ENCODE measurements at regions not wholly inside any gene's neighbourhood (a gene's known extent, or its start where the extent isn't known, plus 50 kb on each side); places are given as distances from the start of the nearest gene placed in this dataset.
"Not testable (repeated sequence)": the region's sequence is repeated elsewhere in the genome, so short reads cannot be mapped to it uniquely, and the experiment has no call there.

DNA sequence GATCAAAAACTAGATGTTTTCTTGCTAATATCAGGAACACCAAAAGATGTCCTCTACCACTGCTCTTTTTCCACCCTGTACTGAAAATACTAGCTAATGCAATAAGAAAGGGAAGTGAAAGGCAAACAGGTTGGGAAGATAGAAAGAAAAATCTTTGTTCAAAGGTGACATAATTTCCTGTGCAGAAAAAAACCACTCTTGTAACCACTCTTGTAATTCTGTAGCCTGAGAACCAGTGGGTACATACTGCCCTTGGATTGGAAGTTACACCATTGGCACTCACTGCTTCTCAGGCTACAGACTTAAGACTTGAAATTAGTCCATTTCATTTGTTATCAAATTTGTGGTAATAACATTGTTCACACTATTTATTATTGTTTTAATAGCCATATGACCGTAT is 263.0 kb upstream of the TGIF2LX start:
- H3K79me2 ChIP-seq (ENCODE audit: insufficient read depth, low read length); H3K79me1 ChIP-seq (ENCODE audit: insufficient read depth, low read depth, low read length, poor library complexity, severe bottlenecking); H3K9me3 Mint-ChIP-seq; H3K23ac ChIP-seq (ENCODE audit: insufficient read length, low read depth, low read length); DNase-seq; H2BK20ac ChIP-seq (ENCODE audit: low read depth, low read length, poor library complexity, severe bottlenecking); H3K9me3 ChIP-seq (ENCODE audit: control insufficient read depth, low read depth, low read length); H2BK5ac ChIP-seq (ENCODE audit: insufficient read length, low read length); H3K36me3 Mint-ChIP-seq (ENCODE audit: insufficient read depth in 1 of 3, low read depth in 3 of 3); H3K4me3 Mint-ChIP-seq; H3K4me1 ChIP-seq (ENCODE audit: insufficient read depth, low read length); H4K8ac ChIP-seq (replicated peaks; ENCODE audit: insufficient read length, low read depth, low read length); H3K27me3 ChIP-seq (ENCODE audit: insufficient read depth, low read length); H3K9ac ChIP-seq (ENCODE audit: extremely low read depth, insufficient read length, low read length); H3K4ac ChIP-seq (ENCODE audit: low read depth, low read length); H3K56ac ChIP-seq (ENCODE audit: insufficient read length, low read depth, low read length); H3K18ac ChIP-seq (ENCODE audit: insufficient read length, low read depth, low read length); H3K23me2 ChIP-seq (ENCODE audit: insufficient read length, low read depth, low read length, poor library complexity, severe bottlenecking); H4K20me1 ChIP-seq (ENCODE audit: control insufficient read depth, insufficient read depth, insufficient read length); H2AK5ac ChIP-seq (ENCODE audit: insufficient read length, low read length); H3K27me3 Mint-ChIP-seq (ENCODE audit: low read depth); H3K27ac ChIP-seq (ENCODE audit: insufficient read length, low read depth, low read length); H4K91ac ChIP-seq (ENCODE audit: insufficient read length, low read depth, low read length); H3K14ac ChIP-seq (ENCODE audit: insufficient read depth, low read length); H2BK120ac ChIP-seq (ENCODE audit: low read depth, low read length, poor library complexity, severe bottlenecking); H4K5ac ChIP-seq (ENCODE audit: insufficient read length, low read depth, low read length); H3T11ph ChIP-seq (ENCODE audit: low read length); H3K27ac Mint-ChIP-seq; H3K4me1 Mint-ChIP-seq; H2BK15ac ChIP-seq (ENCODE audit: low read depth, low read length); H2AFZ ChIP-seq (ENCODE audit: low read length); H3K4me2 ChIP-seq (ENCODE audit: insufficient read depth, insufficient read length, low read length); H2BK12ac ChIP-seq (ENCODE audit: insufficient read length, low read depth, low read length): not testable (repeated sequence)
- no CpG with 5 or more reads among the region's 1 CpG for WGBS (ENCODE audit: extremely low coverage, insufficient read length, low lambda C conversion rate)

DNA sequence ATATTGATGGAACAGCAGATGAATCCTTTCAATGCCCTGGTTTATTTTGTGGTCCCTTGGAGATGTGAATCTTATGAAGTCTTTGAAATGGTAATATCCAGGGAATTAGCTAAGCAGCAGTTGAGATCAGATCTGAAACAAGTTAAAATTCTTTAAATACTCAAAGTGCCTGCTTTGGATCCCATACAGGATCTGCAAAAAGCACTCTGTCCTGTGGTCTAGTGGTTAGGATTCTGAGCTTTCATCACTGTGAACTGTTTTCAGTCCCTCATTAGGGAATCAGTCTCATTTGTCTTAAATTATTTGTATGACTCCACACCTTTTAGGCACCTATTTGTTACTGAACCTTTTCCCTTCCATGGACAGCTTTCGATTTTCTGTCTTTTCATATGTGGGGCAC is 215.2 kb upstream of the TGIF2LX start:
- not testable (repeated sequence) for H3K23me2 ChIP-seq (ENCODE audit: insufficient read length, low read depth, low read length, poor library complexity, severe bottlenecking); H3K79me2 ChIP-seq (ENCODE audit: insufficient read depth, low read length); H3K4me1 ChIP-seq (ENCODE audit: insufficient read depth, low read length); H2BK120ac ChIP-seq (ENCODE audit: low read depth, low read length, poor library complexity, severe bottlenecking); H3K56ac ChIP-seq (ENCODE audit: insufficient read length, low read depth, low read length); H4K8ac ChIP-seq (replicated peaks; ENCODE audit: insufficient read length, low read depth, low read length); H3K27me3 ChIP-seq (ENCODE audit: insufficient read depth, low read length); H3K4ac ChIP-seq (ENCODE audit: low read depth, low read length); H3K27me3 Mint-ChIP-seq (ENCODE audit: low read depth); H3K27ac Mint-ChIP-seq; H4K5ac ChIP-seq (ENCODE audit: insufficient read length, low read depth, low read length); DNase-seq; H3K4me3 Mint-ChIP-seq; H2BK5ac ChIP-seq (ENCODE audit: insufficient read length, low read length); H4K20me1 ChIP-seq (ENCODE audit: control insufficient read depth, insufficient read depth, insufficient read length); H3K27ac ChIP-seq (ENCODE audit: insufficient read length, low read depth, low read length); H3K79me1 ChIP-seq (ENCODE audit: insufficient read depth, low read depth, low read length, poor library complexity, severe bottlenecking); H3K23ac ChIP-seq (ENCODE audit: insufficient read length, low read depth, low read length); H2BK12ac ChIP-seq (ENCODE audit: insufficient read length, low read depth, low read length); H3K4me1 Mint-ChIP-seq; H2BK15ac ChIP-seq (ENCODE audit: low read depth, low read length); H3K36me3 Mint-ChIP-seq (ENCODE audit: insufficient read depth in 1 of 3, low read depth in 3 of 3); H3K4me2 ChIP-seq (ENCODE audit: insufficient read depth, insufficient read length, low read length); H3T11ph ChIP-seq (ENCODE audit: low read length); H2AK5ac ChIP-seq (ENCODE audit: insufficient read length, low read length); H3K18ac ChIP-seq (ENCODE audit: insufficient read length, low read depth, low read length); H2AFZ ChIP-seq (ENCODE audit: low read length); H3K14ac ChIP-seq (ENCODE audit: insufficient read depth, low read length); H3K9me3 ChIP-seq (ENCODE audit: control insufficient read depth, low read depth, low read length); H2BK20ac ChIP-seq (ENCODE audit: low read depth, low read length, poor library complexity, severe bottlenecking); H3K9ac ChIP-seq (ENCODE audit: extremely low read depth, insufficient read length, low read length); H3K9me3 Mint-ChIP-seq; H4K91ac ChIP-seq (ENCODE audit: insufficient read length, low read depth, low read length)
- WGBS (ENCODE audit: extremely low coverage, insufficient read length, low lambda C conversion rate): no CpG with 5 or more reads among the region's 1 CpG

Measured in H9 (cell line).